Hippocampal formation (tissue), 2 donors: ENCODE measurements at regions not wholly inside any gene's neighbourhood (a gene's known extent, or its start where the extent isn't known, plus 50 kb on each side); places are given as distances from the start of the nearest gene placed in this dataset.
A peak's percentile ranks its signal among the peaks of the same experiment; 100 is the strongest.

Experiments
- DNase-seq, 2 donors: peaks; one replicate each; lab custom pipeline; 2025; lab: John Stamatoyannopoulos, UW

DNA sequence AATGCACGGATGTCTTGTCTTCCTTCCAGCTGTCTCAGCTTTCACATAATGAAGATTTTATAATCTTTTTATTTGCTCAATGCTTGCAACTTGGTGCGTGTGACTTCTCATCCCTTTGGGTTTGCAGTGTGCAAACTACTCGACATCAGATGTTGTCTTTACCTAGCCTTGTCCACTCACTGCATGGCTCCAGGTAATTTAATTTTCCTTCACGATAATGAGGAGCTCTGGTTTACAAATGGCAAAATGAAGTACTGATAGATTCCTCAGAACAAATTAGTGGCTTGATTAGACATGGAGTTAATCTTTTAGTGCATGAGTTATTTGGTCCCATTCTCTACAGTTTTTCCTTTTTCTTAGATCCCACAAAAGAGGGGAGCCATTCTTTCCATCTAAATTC, 603.0 kb downstream of the CCDC171 start:
- DNase-seq = no peak

- DNase-seq = no peak
These were observed 604.4 kb downstream of the CCDC171 start for GRCh38 chr9:16157216-16157615.

- DNase-seq = no peak
These were observed 604.8 kb downstream of the CCDC171 start for GRCh38 chr9:16157651-16158050.

DNA sequence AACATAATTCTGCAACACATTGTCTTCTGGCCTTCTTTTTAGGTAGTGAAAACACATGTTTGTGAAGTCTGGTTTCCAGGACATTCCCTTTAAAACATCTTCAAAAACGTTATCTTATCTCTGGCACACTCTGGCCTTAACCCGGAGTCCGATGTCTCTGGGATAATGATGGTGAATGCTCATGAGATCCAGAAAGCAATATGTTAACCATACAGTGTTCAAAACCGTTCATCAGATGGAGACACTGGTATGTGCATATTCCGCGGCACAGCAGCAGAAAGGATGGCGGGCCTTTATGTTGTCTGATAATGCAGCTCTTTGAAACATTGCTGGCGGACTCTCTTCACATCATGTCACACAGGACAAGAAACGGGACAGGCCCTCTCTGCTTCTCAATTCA, 605.2 kb downstream of the CCDC171 start:
- no peak for DNase-seq

GRCh38 chr9:16161483-16161882, 608.6 kb downstream of the CCDC171 start:
- DNase-seq = no peak

DNA sequence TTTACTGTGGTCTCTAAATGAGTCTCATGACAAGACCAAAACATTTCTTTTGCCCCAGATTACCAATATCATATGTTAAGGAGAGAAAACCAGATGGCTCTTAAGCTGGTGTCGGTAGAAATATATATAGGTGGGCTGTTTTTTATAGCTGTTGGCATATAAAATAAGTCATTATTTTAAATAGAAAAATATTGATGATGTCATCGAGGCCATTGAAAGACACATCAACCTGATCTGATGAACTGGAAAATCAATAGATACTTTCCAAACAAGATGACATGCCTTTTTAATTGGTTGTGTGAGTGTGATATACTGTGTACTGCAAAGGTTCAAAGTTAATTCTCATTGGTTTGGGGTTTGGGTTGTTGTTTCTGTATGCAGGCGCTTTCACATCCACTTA, 617.3 kb downstream of the CCDC171 start:
- no peak for DNase-seq

DNA sequence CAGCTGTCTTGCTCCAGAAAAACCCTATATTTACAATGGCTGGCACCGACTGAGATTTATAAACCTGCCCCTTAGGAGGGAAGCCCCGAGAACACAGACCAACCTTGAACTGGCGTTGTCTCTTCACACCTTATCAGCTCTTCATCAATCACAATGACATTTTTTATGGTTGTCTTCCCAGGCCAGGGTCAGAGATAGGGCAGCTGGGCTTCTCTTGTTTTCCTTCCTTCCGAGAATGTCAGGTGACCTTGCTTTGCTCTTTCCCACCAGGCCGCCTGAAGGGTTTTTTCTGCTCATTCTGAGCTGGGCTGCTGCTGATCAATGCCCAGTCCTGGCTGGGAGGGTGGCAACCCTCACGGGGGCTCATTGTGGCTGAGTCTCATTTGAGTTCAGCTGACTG, 619.1 kb downstream of the CCDC171 start:
- no peak for DNase-seq

DNA sequence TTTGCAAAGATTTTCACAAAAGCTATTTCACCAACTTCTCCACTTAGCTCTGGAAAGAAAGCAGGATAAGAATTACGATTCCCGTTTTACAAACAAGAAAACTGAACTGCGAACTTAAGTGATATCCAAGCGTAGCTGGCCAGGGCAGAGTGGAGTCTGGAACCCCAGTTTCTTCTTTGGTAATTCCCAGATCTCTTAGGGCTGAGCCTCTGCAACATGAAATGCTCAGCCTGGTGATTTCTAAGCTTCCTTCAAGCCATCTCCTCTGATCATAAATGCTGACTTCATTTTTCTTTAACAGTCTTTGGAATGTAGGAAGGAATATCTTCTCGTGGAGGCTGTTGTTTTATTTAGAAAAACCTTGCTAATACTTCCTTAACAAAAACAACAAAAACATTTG, 620.0 kb downstream of the CCDC171 start:
- DNase-seq = no peak

DNA sequence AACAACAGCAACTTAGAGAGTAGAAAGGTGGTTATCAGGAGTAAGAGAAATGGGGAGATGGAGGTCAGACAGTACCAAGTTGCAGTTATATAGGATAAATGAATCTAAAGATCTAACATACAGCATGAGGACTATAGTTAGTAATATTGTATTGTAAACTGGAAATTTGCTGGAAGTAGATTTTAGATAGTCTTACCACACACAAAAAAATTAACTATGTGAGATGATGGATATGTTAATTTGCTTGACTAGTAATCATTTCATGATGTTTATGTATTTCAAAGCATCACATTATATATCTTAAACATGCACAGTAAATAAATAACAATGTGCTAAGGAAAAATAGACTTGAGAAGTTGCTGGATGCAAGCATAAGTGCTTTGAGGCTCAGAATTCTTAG, 622.1 kb downstream of the CCDC171 start:
- no peak for DNase-seq

DNA sequence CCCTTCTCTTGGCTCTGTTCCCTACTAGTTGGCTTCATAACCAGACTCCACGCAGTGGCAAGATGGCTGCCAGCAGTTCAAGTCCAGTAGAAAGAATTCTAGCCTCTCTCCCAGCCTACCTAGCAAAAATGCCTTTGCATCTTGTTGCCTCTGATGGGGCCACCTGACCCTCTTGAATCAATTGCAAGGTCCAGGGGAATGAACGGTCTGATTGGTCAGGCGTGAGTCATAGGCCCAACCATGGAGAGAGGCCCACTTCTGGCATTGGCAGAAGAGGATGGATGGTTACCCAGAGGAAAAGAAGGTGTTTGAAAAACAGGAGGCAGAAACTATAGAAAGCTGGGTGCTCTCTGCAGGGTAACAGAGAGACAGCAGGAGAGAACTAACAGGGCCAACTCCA, 622.6 kb downstream of the CCDC171 start:
- no peak for DNase-seq

- no peak for DNase-seq
These were observed 625.5 kb downstream of the CCDC171 start for GRCh38 chr9:16178294-16178693.

GRCh38 chr9:16179566-16179965, 626.7 kb downstream of the CCDC171 start:
- no peak for DNase-seq

DNA sequence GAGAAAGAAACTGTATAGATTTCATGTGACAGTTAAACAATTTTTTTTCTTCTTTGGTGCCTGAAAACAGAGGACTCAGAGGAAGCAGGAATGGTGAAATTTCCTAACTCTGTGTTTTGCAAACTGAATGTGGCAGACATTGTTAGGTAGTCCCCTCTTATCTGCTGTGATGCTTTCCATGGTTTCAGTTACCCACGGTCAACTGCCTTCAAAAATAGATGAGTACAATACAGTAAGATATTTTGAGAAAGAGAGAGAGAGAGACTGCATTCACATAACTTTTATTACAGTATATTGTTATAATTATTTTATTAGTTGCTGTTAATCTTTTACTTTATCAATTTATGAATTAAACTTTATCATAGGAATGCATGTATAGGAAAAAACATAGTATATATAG, 627.2 kb downstream of the CCDC171 start:
- DNase-seq = no peak

DNA sequence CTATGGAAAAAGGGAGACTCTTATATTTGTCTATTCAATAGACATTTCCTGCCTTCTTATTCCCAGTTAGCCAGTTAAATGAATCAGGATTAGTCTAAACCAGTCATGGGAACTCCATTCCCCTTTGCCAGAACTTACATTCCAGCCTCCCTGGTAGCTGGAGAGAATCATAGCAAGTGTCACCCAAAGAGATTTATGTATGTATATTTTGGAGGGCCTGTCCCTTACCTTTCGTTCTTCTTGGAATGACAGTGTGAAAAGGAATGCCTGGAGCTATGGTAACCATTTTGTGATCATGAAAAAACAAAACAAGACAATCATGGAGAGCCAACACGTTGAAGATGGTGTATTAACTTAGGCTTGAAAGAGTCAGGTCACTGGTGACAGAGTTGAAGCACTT, 627.7 kb downstream of the CCDC171 start:
- DNase-seq = no peak

- DNase-seq = no peak
These were observed 628.7 kb downstream of the CCDC171 start for GRCh38 chr9:16181539-16181938.

- DNase-seq = no peak
These were observed 629.9 kb downstream of the CCDC171 start for GRCh38 chr9:16182784-16183183.

DNA sequence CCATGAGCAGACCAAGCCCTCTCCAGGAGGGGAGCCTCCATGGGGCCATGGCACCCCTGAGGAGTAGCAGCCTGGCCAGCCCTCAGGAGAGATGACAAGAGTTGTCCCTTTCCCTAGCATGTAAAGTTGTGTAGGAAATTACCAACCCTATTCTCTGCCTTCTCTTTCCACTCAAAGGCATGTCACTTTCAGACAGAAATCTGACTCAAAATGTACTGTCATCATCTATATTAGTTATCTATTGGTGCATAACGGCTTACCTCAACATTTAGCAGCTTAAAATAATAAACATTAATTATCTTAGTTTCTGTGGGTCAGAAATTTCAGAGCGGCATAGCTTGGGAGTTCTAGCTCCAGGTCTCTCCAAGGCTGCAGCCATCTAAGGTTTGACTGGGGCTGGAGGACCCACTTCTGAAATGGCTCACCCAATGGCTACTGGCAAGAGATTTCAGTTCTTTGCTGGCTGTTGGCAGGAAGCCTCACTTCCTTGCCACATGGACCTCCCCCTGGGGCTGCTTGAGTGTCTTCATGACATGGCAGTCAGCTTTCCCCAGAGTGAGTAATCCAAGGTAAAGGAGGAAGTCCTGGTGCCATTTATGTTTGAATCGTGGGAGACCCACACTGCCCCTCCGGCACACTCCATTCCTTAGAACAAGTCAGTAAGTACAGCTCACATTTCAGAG, 632.3 kb downstream of the CCDC171 start:
- no peak for DNase-seq

DNA sequence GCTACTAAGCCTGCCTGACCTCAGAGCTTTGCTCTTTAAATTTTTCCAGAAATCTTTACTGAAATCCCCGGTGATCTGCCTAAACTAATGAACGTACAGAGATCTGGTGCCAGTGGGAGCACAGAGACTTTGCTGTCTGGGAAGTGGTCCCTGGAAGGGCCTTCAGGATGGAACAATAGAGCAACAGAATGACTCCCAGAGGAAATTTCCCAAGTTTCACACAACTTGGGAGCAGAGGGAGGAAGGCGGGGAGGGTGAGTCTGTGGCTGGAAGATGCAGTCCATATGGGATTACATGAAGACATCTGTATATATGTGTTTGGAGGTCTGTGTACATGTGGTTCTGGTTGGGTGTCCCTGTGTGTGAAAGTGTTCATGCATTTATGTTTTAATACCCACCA, 638.3 kb downstream of the CCDC171 start:
- no peak for DNase-seq

DNA sequence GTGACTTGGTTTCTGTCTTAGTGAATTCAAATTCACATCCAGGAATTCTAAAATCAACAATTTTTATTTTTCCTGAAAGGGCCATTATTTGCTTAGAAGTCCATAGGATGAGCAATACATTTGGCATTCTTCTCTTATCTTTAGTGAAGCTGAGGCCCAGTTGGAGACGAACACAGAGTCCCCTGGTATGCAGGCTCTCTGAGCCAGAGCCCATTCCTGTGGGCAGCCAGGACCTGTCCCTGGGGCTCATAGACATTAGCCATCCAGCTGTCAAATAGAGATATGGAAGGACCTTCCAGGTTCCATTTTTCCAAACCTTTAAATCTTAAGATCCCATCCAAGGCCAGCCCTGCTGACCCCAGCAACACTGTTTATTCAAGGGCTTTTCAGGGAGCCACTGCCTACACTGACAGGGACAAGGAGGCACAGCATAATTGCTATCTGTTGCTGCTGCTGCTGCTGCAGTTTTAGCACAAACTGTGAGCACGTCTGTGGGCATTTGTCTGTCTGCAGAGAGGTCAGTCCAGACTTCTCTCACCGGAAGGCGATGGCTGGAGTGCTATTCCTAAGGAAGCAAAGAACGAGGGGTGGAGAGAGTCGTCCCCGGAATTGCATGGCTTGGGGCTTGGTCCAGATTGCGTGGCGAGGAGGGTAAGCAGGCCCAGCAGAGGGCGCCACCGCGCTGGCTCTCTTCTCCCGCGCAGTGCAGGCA, 639.0 kb downstream of the CCDC171 start:
- DNase-seq = peak; percentile 0 to 25

DNA sequence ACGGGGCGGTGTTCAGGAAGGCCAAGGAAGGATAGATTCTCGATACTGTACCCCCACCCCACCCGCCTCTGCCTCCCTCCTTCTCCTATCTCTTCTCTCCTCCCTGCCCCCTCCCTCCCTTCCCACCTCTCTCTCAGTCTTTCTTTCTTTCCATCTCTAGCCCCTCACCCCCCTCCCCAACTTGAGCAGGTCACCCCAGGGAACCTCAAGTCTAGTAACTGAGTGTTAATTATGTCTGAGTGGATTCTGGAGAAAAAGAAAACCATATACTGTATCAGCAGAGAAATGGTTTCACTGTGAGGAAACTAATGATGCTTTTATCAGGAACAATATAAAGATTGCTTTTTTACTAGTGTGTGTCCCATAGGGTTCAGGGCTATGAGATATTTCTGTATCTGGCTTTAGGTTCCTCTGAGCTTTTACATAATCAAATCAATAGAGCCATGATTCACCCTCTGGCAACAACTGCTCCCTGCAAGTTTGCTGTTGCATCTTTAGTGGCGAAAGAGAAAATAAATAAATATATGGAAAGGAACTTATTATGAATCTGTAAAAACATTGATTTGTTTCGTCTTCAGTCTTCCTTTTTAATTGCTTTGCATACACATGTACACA, 639.7 kb downstream of the CCDC171 start:
- DNase-seq = no peak

DNA sequence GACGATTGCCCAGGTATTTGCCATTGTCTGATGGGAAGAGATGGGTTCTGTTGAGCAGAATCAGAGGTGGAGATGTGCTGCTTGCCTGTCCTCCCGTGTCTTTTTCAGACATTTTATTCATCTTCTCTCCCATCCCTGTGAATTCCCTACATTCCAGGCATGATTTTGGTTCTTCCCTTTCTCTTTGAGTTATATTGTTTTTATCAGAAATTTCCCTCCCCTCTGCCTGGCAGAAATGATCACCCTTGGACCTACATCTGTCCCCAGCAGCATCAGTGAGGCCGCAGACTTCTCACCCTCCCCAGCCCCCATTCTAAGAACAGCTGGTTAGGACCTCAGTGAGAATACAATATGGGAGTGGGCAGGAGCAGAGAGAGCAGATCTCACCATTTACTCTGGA, 640.2 kb downstream of the CCDC171 start:
- no peak for DNase-seq

DNA sequence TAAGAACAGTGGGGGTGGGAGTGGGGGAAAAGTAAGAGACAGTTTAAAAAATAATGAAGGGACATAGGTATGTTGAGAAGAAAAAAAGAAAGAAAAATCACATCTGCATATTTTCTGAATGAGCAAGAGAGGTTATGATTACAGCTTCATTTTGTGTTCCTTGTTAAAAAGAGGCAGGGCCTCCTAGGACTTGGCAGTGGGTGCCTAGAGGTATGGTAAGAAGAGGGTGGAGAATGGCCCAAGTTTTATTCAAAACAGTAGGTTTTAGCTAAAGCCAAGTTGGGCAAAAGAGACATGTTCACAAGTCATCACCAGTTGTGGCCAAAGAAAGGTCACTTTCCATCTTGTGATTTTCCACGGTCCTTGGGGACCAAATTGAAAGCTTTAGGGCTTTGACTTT, 643.4 kb downstream of the CCDC171 start:
- DNase-seq = no peak

GRCh38 chr9:16197578-16198370, 644.9 kb downstream of the CCDC171 start:
- DNase-seq = no peak
